Left ventricle myocardium inferior (tissue), 1 donor: ENCODE measurements at regions not wholly inside any gene's neighbourhood (a gene's known extent, or its start where the extent isn't known, plus 50 kb on each side); places are given as distances from the start of the nearest gene placed in this dataset.
"Not testable (repeated sequence)": the region's sequence is repeated elsewhere in the genome, so short reads cannot be mapped to it uniquely, and the experiment has no call there.

Source experiments
- DNase-seq: peaks from one replicate; pipeline ENCODE4 v3.0.0-alpha.2; 2020
- H3K27ac ChIP-seq: fragments of 200-600 bp; replicated peaks from 2 replicates; pipeline ENCODE4 v1.8.0; 2021
- H3K27me3 ChIP-seq: fragments of 200-600 bp; 2 replicates; pipeline ENCODE4 v1.8.0; 2021; ENCODE audit warnings: low read depth
- H3K36me3 ChIP-seq: fragments of 200-600 bp; 2 replicates; pipeline ENCODE4 v1.8.0; 2021
- H3K4me1 ChIP-seq: fragments of 200-600 bp; 2 replicates; pipeline ENCODE4 v1.8.0; 2021
- H3K4me3 ChIP-seq: fragments of 200-600 bp; 2 replicates; pipeline ENCODE4 v1.8.0; 2021; ENCODE audit warnings: mild to moderate bottlenecking, moderate library complexity
- H3K9me3 ChIP-seq: fragments of 200-600 bp; replicated peaks from 2 replicates; pipeline ENCODE4 v1.8.0; 2021
- intact Hi-C: fragments of 100-400 bp; cut with micrococcal nuclease; formaldehyde crosslinking; loops from one replicate; pipeline ENCODE4 v1.11.0; 2022
- TF ChIP-seq, protein P1 (sequence below): fragments of 200-600 bp; IDR thresholded peaks from 2 replicates; pipeline ENCODE4 v1.8.0; 2021; ENCODE audit warnings: antibody characterized with exemption, mild to moderate bottlenecking, borderline replicate concordance
- donor health status: DM: no; HTN: yes; CAD: no; lungs with severe emphysema.

- TF ChIP-seq, protein P1, sequence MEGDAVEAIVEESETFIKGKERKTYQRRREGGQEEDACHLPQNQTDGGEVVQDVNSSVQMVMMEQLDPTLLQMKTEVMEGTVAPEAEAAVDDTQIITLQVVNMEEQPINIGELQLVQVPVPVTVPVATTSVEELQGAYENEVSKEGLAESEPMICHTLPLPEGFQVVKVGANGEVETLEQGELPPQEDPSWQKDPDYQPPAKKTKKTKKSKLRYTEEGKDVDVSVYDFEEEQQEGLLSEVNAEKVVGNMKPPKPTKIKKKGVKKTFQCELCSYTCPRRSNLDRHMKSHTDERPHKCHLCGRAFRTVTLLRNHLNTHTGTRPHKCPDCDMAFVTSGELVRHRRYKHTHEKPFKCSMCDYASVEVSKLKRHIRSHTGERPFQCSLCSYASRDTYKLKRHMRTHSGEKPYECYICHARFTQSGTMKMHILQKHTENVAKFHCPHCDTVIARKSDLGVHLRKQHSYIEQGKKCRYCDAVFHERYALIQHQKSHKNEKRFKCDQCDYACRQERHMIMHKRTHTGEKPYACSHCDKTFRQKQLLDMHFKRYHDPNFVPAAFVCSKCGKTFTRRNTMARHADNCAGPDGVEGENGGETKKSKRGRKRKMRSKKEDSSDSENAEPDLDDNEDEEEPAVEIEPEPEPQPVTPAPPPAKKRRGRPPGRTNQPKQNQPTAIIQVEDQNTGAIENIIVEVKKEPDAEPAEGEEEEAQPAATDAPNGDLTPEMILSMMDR, result no peak
- DNase-seq, result no peak
- Histone ChIP-seq H3K27me3 (no peaks in the 10 kb centered on the region), H3K4me1 (peaks cover 18% of the 10 kb centered on the region), H3K27ac (no peak overlapping the region), H3K36me3 (no peaks in the 10 kb centered on the region), H3K4me3 (no peak overlapping the region), H3K9me3 (no peaks in the 10 kb centered on the region)
- intact Hi-C loops, result no loop called here
Observed at GRCh38 chr11:45739866-45740265, 65.1 kb upstream of the SLC35C1 start.

- intact Hi-C loops, DNase-seq, H3K4me3 ChIP-seq, H3K9me3 ChIP-seq, H3K36me3 ChIP-seq, H3K27me3 ChIP-seq, H3K27ac ChIP-seq: not testable (repeated sequence)
- peaks cover 18% of the 10 kb centered on the region for H3K4me1 ChIP-seq
Observed at GRCh38 chr11:45739071-45739470, 65.9 kb upstream of the SLC35C1 start.

GRCh38 chr11:45738194-45738593 is 66.8 kb upstream of the SLC35C1 start:
- H3K36me3 ChIP-seq, H3K27ac ChIP-seq, DNase-seq, H3K27me3 ChIP-seq, H3K9me3 ChIP-seq, H3K4me3 ChIP-seq, intact Hi-C loops: not testable (repeated sequence)
- H3K4me1 ChIP-seq, result peaks cover 18% of the 10 kb centered on the region

DNA sequence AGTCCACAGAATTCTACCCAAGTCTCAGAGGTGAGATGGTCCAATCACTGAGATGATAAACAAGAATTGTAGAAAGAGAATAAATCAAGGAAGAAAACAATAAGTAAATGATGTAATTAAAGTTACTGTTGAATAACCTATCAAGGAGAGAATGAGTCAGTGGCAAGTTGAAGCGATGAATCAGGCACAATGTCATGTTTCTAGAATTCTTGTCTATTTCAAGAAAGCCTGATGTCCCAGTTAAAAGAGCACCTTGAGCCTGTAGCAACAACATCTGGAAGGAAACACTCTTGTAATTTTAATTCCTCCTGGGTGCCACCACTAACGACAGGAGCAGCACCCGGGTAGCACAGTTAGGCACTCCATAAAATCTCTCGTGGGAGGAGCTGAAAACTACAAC is 67.9 kb upstream of the SLC35C1 start:
- Histone ChIP-seq H3K4me1 (peaks cover 18% of the 10 kb centered on the region), H3K4me3 (no peak overlapping the region), H3K9me3 (no peaks in the 10 kb centered on the region), H3K27ac (no peak overlapping the region), H3K27me3 (no peaks in the 10 kb centered on the region), H3K36me3 (no peaks in the 10 kb centered on the region)
- intact Hi-C loops, result no loop called here
- no peak for DNase-seq
- TF ChIP-seq, protein P1, result no peak

DNA sequence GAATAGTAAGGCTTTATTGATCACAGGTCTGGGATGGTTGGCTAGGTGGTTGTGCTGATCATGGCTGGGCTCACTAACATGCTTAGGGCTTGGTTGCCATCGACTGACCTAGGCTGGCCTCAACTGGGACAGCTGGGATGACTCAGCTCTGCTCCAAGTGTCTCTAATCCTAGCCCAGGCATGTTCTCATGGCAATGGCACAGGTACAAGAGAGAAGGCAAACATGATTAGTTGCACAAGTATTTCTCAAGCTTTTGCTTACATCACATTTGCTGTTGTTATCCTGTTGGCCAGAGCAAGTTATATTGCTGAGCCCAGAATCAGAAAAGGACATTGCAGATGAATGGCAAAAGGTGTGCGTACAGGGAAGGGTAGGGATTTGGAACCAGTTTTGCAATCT is 68.5 kb upstream of the SLC35C1 start:
- intact Hi-C loops, result no loop called here
- TF ChIP-seq, protein P1, result no peak
- no peaks in the 10 kb centered on the region for H3K9me3 ChIP-seq
- peaks cover 15% of the 10 kb centered on the region for H3K4me1 ChIP-seq
- no peak for DNase-seq
- no peaks in the 10 kb centered on the region for H3K36me3 ChIP-seq
- no peak overlapping the region for H3K4me3 ChIP-seq
- H3K27me3 ChIP-seq, result no peaks in the 10 kb centered on the region
- no peak overlapping the region for H3K27ac ChIP-seq

- Histone ChIP-seq H3K27me3 (no peaks in the 10 kb centered on the region), H3K4me3 (no peak overlapping the region), H3K36me3 (no peaks in the 10 kb centered on the region), H3K4me1 (peaks cover 7% of the 10 kb centered on the region), H3K27ac (no peak overlapping the region), H3K9me3 (no peaks in the 10 kb centered on the region)
- TF ChIP-seq, protein P1, result no peak
- intact Hi-C loops, result no loop called here
- no peak for DNase-seq
Observed at GRCh38 chr11:45733176-45733575, 67.8 kb upstream of the CHST1 start.

- Histone ChIP-seq H3K4me1 (peaks cover 7% of the 10 kb centered on the region), H3K36me3 (no peaks in the 10 kb centered on the region), H3K4me3 (no peak overlapping the region), H3K27me3 (no peaks in the 10 kb centered on the region), H3K9me3 (no peaks in the 10 kb centered on the region), H3K27ac (no peak overlapping the region)
- no peak for DNase-seq
- TF ChIP-seq, protein P1, result no peak
- intact Hi-C loops, result no loop called here
Observed at GRCh38 chr11:45732343-45732742, 66.9 kb upstream of the CHST1 start.

- H3K9me3 ChIP-seq, H3K27me3 ChIP-seq, DNase-seq, H3K4me1 ChIP-seq, H3K4me3 ChIP-seq, H3K36me3 ChIP-seq, H3K27ac ChIP-seq, intact Hi-C loops: not testable (repeated sequence)
Observed at GRCh38 chr11:45731171-45731570, 65.7 kb upstream of the CHST1 start.
